H1 (cell line): ENCODE measurements at regions not wholly inside any gene's neighbourhood (a gene's known extent, or its start where the extent isn't known, plus 50 kb on each side); places are given as distances from the start of the nearest gene placed in this dataset.

ENCODE experiments used
- CTCF ChIA-PET: fragments of 300-600 bp; sonication (Branson Sonifier 250); formaldehyde crosslinking; loops from one replicate; lab custom pipeline; 2021; ENCODE audit not compliant: partially characterized antibody; lab: Charles Lee
- POLR2A ChIA-PET: fragments of 300-600 bp; sonication (Branson Sonifier 250); formaldehyde crosslinking; loops from one replicate; lab custom pipeline; 2021; ENCODE audit warnings: inconsistent platforms; ENCODE audit not compliant: partially characterized antibody; lab: Charles Lee
- DNase-seq, 2 experiments: peaks; one replicate each; pipeline versions ENCODE4 v3.0.0 to v3.0.0-alpha.2; 2010 to 2022; ENCODE audit warnings: low spot score in 2 of 2, low read depth in 1 of 2, mixed read lengths in 1 of 2
- FAIRE-seq: peaks from 2 replicates; lab custom pipeline; 2011; peaks lifted over from hg19 to GRCh38; lab: Jason Lieb, UNC
- H2AFZ ChIP-seq: 2 replicates; pipeline ENCODE4 v1.8.1; 2012; ENCODE audit warnings: low read length, inconsistent platforms
- H2AK5ac ChIP-seq: 2 replicates; pipeline ENCODE4 v1.6.1; 2013; ENCODE audit warnings: low read depth, low read length
- H2BK120ac ChIP-seq: replicated peaks from 2 replicates; pipeline ENCODE3; 2013; ENCODE audit warnings: low read depth, low read length, inconsistent platforms
- H2BK12ac ChIP-seq: 2 replicates; pipeline ENCODE4 v1.6.1; 2013; ENCODE audit warnings: low read depth, low read length
- H2BK15ac ChIP-seq: 2 replicates; pipeline ENCODE4 v1.6.1; 2013; ENCODE audit warnings: low read length
- H2BK20ac ChIP-seq: 2 replicates; pipeline ENCODE4 v1.6.1; 2013; ENCODE audit warnings: low read length
- H2BK5ac ChIP-seq: 2 replicates; pipeline ENCODE4 v1.6.1; 2013; ENCODE audit warnings: low read depth, low read length
- H3K14ac ChIP-seq: 2 replicates; pipeline ENCODE4 v1.6.1; 2013; ENCODE audit warnings: inconsistent platforms; ENCODE audit not compliant: insufficient read length
- H3K18ac ChIP-seq: 2 replicates; pipeline ENCODE4 v1.6.1; 2013; ENCODE audit warnings: low read length; ENCODE audit errors: extremely low read depth
- H3K23ac ChIP-seq: 2 replicates; pipeline ENCODE4 v1.6.1; 2013; ENCODE audit warnings: inconsistent platforms; ENCODE audit not compliant: insufficient read length
- H3K23me2 ChIP-seq: 2 replicates; pipeline ENCODE4 v1.6.1; 2013; ENCODE audit warnings: low read depth, low read length
- H3K27ac ChIP-seq: 2 replicates; pipeline ENCODE4 v1.6.1; 2011; ENCODE audit warnings: low read depth, low read length, inconsistent platforms
- H3K27me3 ChIP-seq, 4 experiments: replicated peaks in 1 of 4; 1 replicate in 1 of 4; 2 replicates in 3 of 4; pipeline versions ENCODE4 v1.6.1 to v1.8.1; 2011 to 2013; ENCODE audit warnings: low read length in 3 of 4, mild to moderate bottlenecking in 3 of 4, inconsistent platforms in 2 of 4, mixed read lengths in 2 of 4, moderate library complexity in 1 of 4; ENCODE audit not compliant: control insufficient read depth in 3 of 4, insufficient read depth in 3 of 4; ENCODE audit errors: extremely low read depth in 1 of 4
- H3K36me3 ChIP-seq, 4 experiments: 2 replicates each; pipeline versions ENCODE4 v1.6.1 to v1.8.1; 2011 to 2013; ENCODE audit warnings: mild to moderate bottlenecking in 4 of 4, low read length in 3 of 4, moderate library complexity in 2 of 4, control low read depth in 1 of 4, inconsistent platforms in 1 of 4; ENCODE audit not compliant: insufficient read depth in 4 of 4, control insufficient read depth in 2 of 4
- H3K4ac ChIP-seq: replicated peaks from 2 replicates; pipeline ENCODE3; 2013; ENCODE audit warnings: low read length, low read depth, mixed read lengths, inconsistent platforms; ENCODE audit not compliant: insufficient read length
- H3K4me1 ChIP-seq, 4 experiments: replicated peaks in 1 of 4; 1 replicate in 1 of 4; 2 replicates in 3 of 4; pipeline versions ENCODE4 v1.6.1 to v1.8.1; 2011 to 2013; ENCODE audit warnings: low read length in 3 of 4, inconsistent platforms in 2 of 4, mixed read lengths in 1 of 4; ENCODE audit not compliant: insufficient read depth in 4 of 4, control insufficient read depth in 3 of 4
- H3K4me2 ChIP-seq, 2 experiments: 2 replicates each; pipeline versions ENCODE4 v1.6.1 to v1.8.1; 2011 to 2013; ENCODE audit warnings: low read depth in 2 of 2, low read length in 2 of 2, control low read depth in 1 of 2, inconsistent platforms in 1 of 2, mild to moderate bottlenecking in 1 of 2; ENCODE audit not compliant: insufficient read depth in 1 of 2
- H3K4me3 ChIP-seq, 4 experiments: fragments of 200-600, 300-600 bp in 1 of 4; sonication (generic), shearing (Covaris generic), sonication (Bioruptor Twin) in 1 of 4; 2 replicates each; pipeline versions ENCODE4 v1.5.1 to v1.8.1; 2011 to 2016; ENCODE audit warnings: low read length in 4 of 4, low read depth in 3 of 4, control low read depth in 2 of 4, inconsistent platforms in 2 of 4, mild to moderate bottlenecking in 2 of 4, mixed read lengths in 1 of 4, moderate library complexity in 1 of 4; ENCODE audit not compliant: insufficient read depth in 2 of 4; ENCODE audit errors: extremely low read depth in 1 of 4
- H3K56ac ChIP-seq: replicated peaks from 2 replicates; pipeline ENCODE3; 2013; ENCODE audit warnings: low read depth, mild to moderate bottlenecking, mixed read lengths, low read length, inconsistent platforms; ENCODE audit not compliant: insufficient read length
- H3K79me1 ChIP-seq: 2 replicates; pipeline ENCODE4 v1.6.1; 2013; ENCODE audit warnings: low read depth, low read length, control low read depth
- H3K79me2 ChIP-seq, 2 experiments: 2 replicates each; pipeline versions ENCODE4 v1.6.1 to v1.8.1; 2012 to 2013; ENCODE audit warnings: low read length in 2 of 2, mild to moderate bottlenecking in 2 of 2, inconsistent platforms in 1 of 2; ENCODE audit not compliant: insufficient read depth in 2 of 2, control insufficient read depth in 1 of 2
- H3K9ac ChIP-seq, 4 experiments: replicated peaks in 1 of 4; 1 replicate in 1 of 4; 2 replicates in 3 of 4; pipeline versions ENCODE4 v1.6.1 to v1.8.1; 2011 to 2013; ENCODE audit warnings: low read depth in 3 of 4, low read length in 3 of 4, control low read depth in 2 of 4, mild to moderate bottlenecking in 2 of 4, moderate library complexity in 2 of 4, inconsistent platforms in 1 of 4; ENCODE audit errors: extremely low read depth in 1 of 4
- H3K9me3 ChIP-seq, 2 experiments: 2 replicates each; pipeline versions ENCODE4 v1.6.1 to v1.8.1; 2012 to 2013; ENCODE audit warnings: mild to moderate bottlenecking in 2 of 2, moderate library complexity in 2 of 2, control low read depth in 1 of 2, inconsistent platforms in 1 of 2, low read depth in 1 of 2, low read length in 1 of 2, mixed read lengths in 1 of 2; ENCODE audit not compliant: insufficient read depth in 2 of 2
- H4K20me1 ChIP-seq, 2 experiments: replicated peaks in 1 of 2; 2 replicates each; pipeline versions ENCODE3 to v1.8.1; 2011 to 2013; ENCODE audit warnings: inconsistent platforms in 2 of 2, low read length in 2 of 2, mild to moderate bottlenecking in 1 of 2; ENCODE audit not compliant: insufficient read depth in 2 of 2, control insufficient read depth in 1 of 2
- H4K5ac ChIP-seq: 2 replicates; pipeline ENCODE4 v1.6.1; 2013; ENCODE audit warnings: low read length, low read depth, mixed read lengths, inconsistent platforms; ENCODE audit not compliant: insufficient read length
- H4K8ac ChIP-seq: 2 replicates; pipeline ENCODE4 v1.8.0; 2013; ENCODE audit warnings: mild to moderate bottlenecking, moderate library complexity, low read length, inconsistent platforms; ENCODE audit not compliant: insufficient read depth; ENCODE audit errors: extremely low read depth
- H4K91ac ChIP-seq: replicated peaks from 2 replicates; pipeline ENCODE3; 2013; ENCODE audit warnings: low read length, mixed read lengths, inconsistent platforms; ENCODE audit not compliant: insufficient read length
- CREB1 ChIP-seq: IDR thresholded peaks from 2 replicates; pipeline ENCODE4 v1.6.1; 2012; ENCODE audit warnings: inconsistent platforms
- EP300 ChIP-seq, 2 experiments: IDR thresholded peaks; 1 replicate in 1 of 2; 2 replicates in 1 of 2; pipeline ENCODE4 v1.6.1; 2011 to 2012; ENCODE audit warnings: low read depth in 2 of 2, low read length in 2 of 2, mild to moderate bottlenecking in 2 of 2, borderline replicate concordance in 1 of 2, inconsistent platforms in 1 of 2, moderate library complexity in 1 of 2
- EZH2 ChIP-seq: fragments of 200-600 bp; sonication (generic); IDR thresholded peaks from 2 replicates; pipeline ENCODE4 v1.7.1; 2012; ENCODE audit warnings: low read depth, mild to moderate bottlenecking, moderate library complexity, low read length, inconsistent platforms; ENCODE audit not compliant: severe bottlenecking
- GTF2F1 ChIP-seq: IDR thresholded peaks from 2 replicates; pipeline ENCODE4 v1.6.1; 2012; ENCODE audit warnings: low read depth, low read length, improper control_type of control experiment, borderline replicate concordance
- KDM1A ChIP-seq: fragments of 200-600, 300-600 bp; sonication (generic); IDR thresholded peaks from 2 replicates; pipeline ENCODE4 v1.7.1; 2016; ENCODE audit warnings: mild to moderate bottlenecking, low read length, borderline replicate concordance
- POU5F1 ChIP-seq: IDR thresholded peaks from 2 replicates; pipeline ENCODE4 v1.6.1; 2011; ENCODE audit warnings: low read depth, mild to moderate bottlenecking, low read length, moderate library complexity
- RAD21 ChIP-seq, 2 experiments: IDR thresholded peaks in 1 of 2; conservative IDR thresholded peaks in 1 of 2; 2 replicates each; pipeline ENCODE4 v1.6.1; 2011; ENCODE audit warnings: low read depth in 2 of 2, low read length in 2 of 2, improper control_type of control experiment in 1 of 2, inconsistent platforms in 1 of 2, mild to moderate bottlenecking in 1 of 2, moderate library complexity in 1 of 2
- SIN3A ChIP-seq, 2 experiments: IDR thresholded peaks in 1 of 2; conservative IDR thresholded peaks in 1 of 2; 2 replicates each; pipeline ENCODE4 v1.6.1; 2011 to 2012; ENCODE audit warnings: low read length in 2 of 2, improper control_type of control experiment in 1 of 2, low read depth in 1 of 2, mild to moderate bottlenecking in 1 of 2
- SUZ12 ChIP-seq: fragments of 200-600 bp; sonication (generic); IDR thresholded peaks from 2 replicates; pipeline ENCODE4 v1.6.1; 2012; ENCODE audit warnings: mild to moderate bottlenecking, inconsistent platforms, low read length, moderate library complexity, mixed read lengths
- TBP ChIP-seq: IDR thresholded peaks from 2 replicates; pipeline ENCODE4 v1.6.1; 2011; ENCODE audit warnings: low read depth, low read length, improper control_type of control experiment
- WGBS, 2 experiments: shearing (Covaris generic) in 1 of 2; methylation state at CpG; one replicate each; pipeline versions ENCODE4 v1.1.6 to v1.1.7; 2013 to 2015; ENCODE audit warnings: low lambda C conversion rate in 2 of 2, mixed read lengths in 2 of 2, inconsistent platforms in 1 of 2, low coverage in 1 of 2, missing lambda C conversion rate in 1 of 2; ENCODE audit not compliant: insufficient replicate concordance in 2 of 2, insufficient coverage in 1 of 2, insufficient read length in 1 of 2; ENCODE audit errors: extremely low coverage in 1 of 2, missing lambda C conversion rate in 1 of 2; 5-methylcytosine and 5-hydroxymethylcytosine counted together
- TF ChIP-seq, protein P1 (sequence below): IDR thresholded peaks from 2 replicates; pipeline ENCODE4 v1.6.1; 2012; ENCODE audit warnings: inconsistent platforms
- TF ChIP-seq, protein P2 (sequence below): IDR thresholded peaks from 2 replicates; pipeline ENCODE4 v1.6.1; 2012; ENCODE audit warnings: low read length, inconsistent platforms

DNA sequence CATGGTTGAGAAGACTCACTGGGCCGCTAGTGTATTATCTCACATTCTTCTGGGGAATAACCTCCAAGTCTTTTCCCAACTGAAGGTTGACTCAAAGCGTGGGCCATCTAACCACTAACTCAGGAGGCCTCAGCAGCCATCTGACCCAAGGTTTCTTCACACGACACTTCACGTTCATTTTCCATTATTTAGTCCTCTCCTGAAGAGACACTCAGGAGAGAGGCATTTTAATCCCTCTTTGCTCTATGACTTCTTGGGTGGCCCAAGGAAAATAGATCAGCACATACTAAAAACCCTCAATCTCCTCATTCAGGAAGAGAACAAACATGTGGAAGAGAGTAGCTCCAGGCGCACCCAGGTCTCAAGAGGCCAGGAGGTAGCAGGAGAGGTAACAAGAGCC lies 252.8 kb upstream of the FOXF1 start:
- 93% methylated on average over 5 of the region's 5 CpGs; no CpG with 5 or more reads in 1 of the 2 experiments for WGBS, 2 experiments

More for the DNA sequence above, 252.8 kb upstream of the FOXF1 start:
- no peaks in the 10 kb centered on the region for H3K79me1 ChIP-seq
- ChIA-PET POLR2A (no interaction called here), CTCF (interaction anchor here (0.9 to 2.6 kb wide), 5 partner anchors 13 to 209 kb away, joined by 3 to 9 read pairs (median 3); no protein-coding TSS in a partner anchor)
- no peak overlapping the region for H2BK15ac ChIP-seq
- no peak overlapping the region for H2AFZ ChIP-seq
- H3K4me1 ChIP-seq = no peaks in the 10 kb centered on the region
- no peak overlapping the region for H3K4me2 ChIP-seq
- no peak overlapping the region for H4K5ac ChIP-seq
- no peak overlapping the region for H3K56ac ChIP-seq
- no peak overlapping the region for H3K27ac ChIP-seq
- no peak overlapping the region for H3K18ac ChIP-seq
- no peak overlapping the region for H4K91ac ChIP-seq
- peaks cover 6 to 13% of the 10 kb centered on the region in 2 experiments; a peak in 3 of 4 replicates for H3K9me3 ChIP-seq
- no peak overlapping the region for H2AK5ac ChIP-seq
- no peaks in the 10 kb centered on the region for H3K79me2 ChIP-seq
- H3K4me3 ChIP-seq = no peak overlapping the region
- no peaks in the 10 kb centered on the region for H3K36me3 ChIP-seq
- H3K9ac ChIP-seq = no peak overlapping the region
- H2BK20ac ChIP-seq = no peak overlapping the region
- H4K8ac ChIP-seq = no peak overlapping the region
- H4K20me1 ChIP-seq = no peaks in the 10 kb centered on the region
- H2BK120ac ChIP-seq = no peak overlapping the region
- FAIRE-seq = no peak
- H3K23me2 ChIP-seq = no peaks in the 10 kb centered on the region
- no peak overlapping the region for H3K14ac ChIP-seq
- peaks cover 0 to 1% (median 0%) of the 10 kb centered on the region in 4 experiments; a peak in 1 of 7 replicates for H3K27me3 ChIP-seq
- no peak overlapping the region for H2BK5ac ChIP-seq
- H3K23ac ChIP-seq = no peak overlapping the region
- TF ChIP-seq, protein P1, sequence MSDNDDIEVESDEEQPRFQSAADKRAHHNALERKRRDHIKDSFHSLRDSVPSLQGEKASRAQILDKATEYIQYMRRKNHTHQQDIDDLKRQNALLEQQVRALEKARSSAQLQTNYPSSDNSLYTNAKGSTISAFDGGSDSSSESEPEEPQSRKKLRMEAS = no peak
- TF ChIP-seq SUZ12 (no peak), EZH2 (no peak), CREB1 (no peak), TBP (no peak), EP300 (IDR thresholded peaks at IDR 0.05; ENCODE audit: borderline replicate concordance in 1 of 2, low read depth in 2 of 2, low read length in 2 of 2) (no peak), GTF2F1 (no peak), POU5F1 (no peak), SIN3A (conservative IDR thresholded peaks at IDR 0.05 in 1 of 2, IDR thresholded peaks at IDR 0.05 in 1 of 2; ENCODE audit: low read depth in 1 of 2, low read length in 2 of 2) (no peak), KDM1A (no peak), RAD21 (IDR thresholded peaks at IDR 0.05 in 1 of 2, conservative IDR thresholded peaks at IDR 0.05 in 1 of 2; ENCODE audit: low read depth in 2 of 2, low read length in 2 of 2) (no peak)
- TF ChIP-seq, protein P2, sequence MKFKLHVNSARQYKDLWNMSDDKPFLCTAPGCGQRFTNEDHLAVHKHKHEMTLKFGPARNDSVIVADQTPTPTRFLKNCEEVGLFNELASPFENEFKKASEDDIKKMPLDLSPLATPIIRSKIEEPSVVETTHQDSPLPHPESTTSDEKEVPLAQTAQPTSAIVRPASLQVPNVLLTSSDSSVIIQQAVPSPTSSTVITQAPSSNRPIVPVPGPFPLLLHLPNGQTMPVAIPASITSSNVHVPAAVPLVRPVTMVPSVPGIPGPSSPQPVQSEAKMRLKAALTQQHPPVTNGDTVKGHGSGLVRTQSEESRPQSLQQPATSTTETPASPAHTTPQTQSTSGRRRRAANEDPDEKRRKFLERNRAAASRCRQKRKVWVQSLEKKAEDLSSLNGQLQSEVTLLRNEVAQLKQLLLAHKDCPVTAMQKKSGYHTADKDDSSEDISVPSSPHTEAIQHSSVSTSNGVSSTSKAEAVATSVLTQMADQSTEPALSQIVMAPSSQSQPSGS = no peak
- H3K4ac ChIP-seq = no peak overlapping the region
- H2BK12ac ChIP-seq = no peak overlapping the region
- no peak for DNase-seq
